ENCODE measurements at regions not wholly inside any gene's neighbourhood (a gene's known extent, or its start where the extent isn't known, plus 50 kb on each side); places are given as distances from the start of the nearest gene placed in this dataset.
"Not testable (repeated sequence)": the region's sequence is repeated elsewhere in the genome, so short reads cannot be mapped to it uniquely, and the experiment has no call there.

DNA sequence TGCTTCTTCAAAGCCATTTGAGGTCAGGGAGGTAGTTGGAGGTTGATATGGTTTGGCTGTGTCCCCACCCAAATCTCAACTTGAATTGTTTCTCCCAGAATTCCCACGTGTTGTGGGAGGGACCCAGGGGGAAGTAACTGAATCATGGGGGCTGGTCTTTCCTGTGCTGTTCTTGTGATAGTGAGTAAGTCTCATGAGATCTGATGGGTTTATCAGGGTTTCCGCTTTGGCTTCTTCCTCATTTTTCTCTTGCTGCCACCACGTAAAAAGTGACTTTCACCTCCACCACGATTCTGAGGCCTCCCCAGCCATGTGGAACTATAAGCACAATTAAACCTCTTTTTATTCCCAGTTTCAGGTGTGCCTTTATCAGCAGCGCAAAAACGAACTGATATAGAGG, 62.5 kb upstream of the NFE2L3 start:
- H3K9me3 ChIP-seq; H3K4me3 ChIP-seq; DNase-seq (ENCODE audit: low read depth in 1 of 2, low spot score in 1 of 2); H3K4me2 ChIP-seq; H3K27ac ChIP-seq; FAIRE-seq; ATAC-seq; H3K4me1 ChIP-seq: not testable (repeated sequence)
- ChIA-PET CTCF (interaction anchor here (0.7 to 7.1 kb wide), 16 partner anchors 9 to 580 kb away, joined by 3 to 94 read pairs (median 8); partner anchors contain the start of gene HNRNPA2B1), POLR2A (interaction anchor here (1.3 kb wide), 1 partner anchor 110 kb away, joined by 5 read pairs; no protein-coding TSS in a partner anchor)
- WGBS (ENCODE audit: missing lambda C conversion rate), result 56% methylated on average over 6 of the region's 6 CpGs

- CTCF ChIA-PET, result interaction anchor here (0.5 to 7.1 kb wide), 62 partner anchors 8 to 1903 kb away, joined by 3 to 94 read pairs (median 4); partner anchors contain the start of genes HNRNPA2B1 and NFE2L3
- peak; percentile 82 for FAIRE-seq
- no peaks in the 10 kb centered on the region for H3K9me3 ChIP-seq
- TF ChIP-seq RAD21 (conservative IDR thresholded peaks at IDR 0.05 in 1 of 2, IDR thresholded peaks at IDR 0.05 in 1 of 2), result peak; percentile 78 to 80
- TF ChIP-seq, protein P1, sequence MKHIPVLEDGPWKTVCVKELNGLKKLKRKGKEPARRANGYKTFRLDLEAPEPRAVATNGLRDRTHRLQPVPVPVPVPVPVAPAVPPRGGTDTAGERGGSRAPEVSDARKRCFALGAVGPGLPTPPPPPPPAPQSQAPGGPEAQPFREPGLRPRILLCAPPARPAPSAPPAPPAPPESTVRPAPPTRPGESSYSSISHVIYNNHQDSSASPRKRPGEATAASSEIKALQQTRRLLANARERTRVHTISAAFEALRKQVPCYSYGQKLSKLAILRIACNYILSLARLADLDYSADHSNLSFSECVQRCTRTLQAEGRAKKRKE (CRISPR knock-in tag; IDR thresholded peaks at IDR 0.05; ENCODE audit: low read depth), result no peak
- peak; percentile 87 for TF ChIP-seq CTCF (IDR thresholded peaks at IDR 0.05)
- TF ChIP-seq SMC3 (IDR thresholded peaks at IDR 0.05), result peak; percentile 85
- no peak for TF ChIP-seq NR3C1 (IDR thresholded peaks at IDR 0.05)
- 8% methylated on average over 6 of the region's 6 CpGs for WGBS (ENCODE audit: missing lambda C conversion rate)
- POLR2A ChIA-PET, result interaction anchor here (0.7 to 1.4 kb wide), 2 partner anchors 97 to 109 kb away, joined by 3 to 6 read pairs; partner anchors contain the start of gene HNRNPA2B1
- H3K4me2 ChIP-seq, result peak overlapping the region; percentile 46
- H3K27ac ChIP-seq, result no peak overlapping the region
- peak; percentile 45 to 64 for DNase-seq (ENCODE audit: low read depth in 1 of 2, low spot score in 1 of 2)
- H3K4me1 ChIP-seq, result no peaks in the 10 kb centered on the region
- peak; percentile 68 to 87; a peak in 5 of 6 replicates for ATAC-seq
- H3K4me3 ChIP-seq, result no peak overlapping the region
These were observed 61.0 kb upstream of the NFE2L3 start for GRCh38 chr7:26090927-26091519.

DNA sequence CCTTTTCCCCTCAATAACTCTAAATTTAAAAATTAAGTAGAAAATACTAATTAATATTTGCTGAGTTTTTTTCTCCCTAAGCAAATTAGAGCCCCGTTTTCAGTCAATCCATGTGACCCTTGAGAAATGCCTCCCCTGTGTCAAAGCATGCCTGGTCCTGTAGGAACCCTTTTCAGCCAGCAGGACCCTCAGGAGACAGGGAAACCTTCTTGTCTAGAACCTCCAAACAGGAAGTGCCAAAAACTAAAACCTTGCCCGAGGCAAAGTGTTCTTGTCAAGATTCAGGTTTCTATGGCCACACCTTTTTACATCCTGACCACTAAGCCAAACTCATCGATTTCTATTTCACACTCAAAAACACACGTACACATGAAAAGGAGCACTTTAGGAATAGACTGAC, 60.1 kb upstream of the NFE2L3 start:
- Histone ChIP-seq H3K4me3 (no peak overlapping the region), H3K27ac (no peak overlapping the region), H3K4me2 (no peak overlapping the region), H3K4me1 (no peaks in the 10 kb centered on the region), H3K9me3 (no peaks in the 10 kb centered on the region)
- POLR2A ChIA-PET, result interaction anchor here (1.2 kb wide), 1 partner anchor 96 kb away, joined by 6 read pairs; no protein-coding TSS in a partner anchor
- ATAC-seq (peak; percentile 79 to 81; a peak in 5 of 6 replicates), DNase-seq (ENCODE audit: low read depth in 1 of 2, low spot score in 1 of 2) (peak; percentile 39 to 40), FAIRE-seq (no peak)
- CTCF ChIA-PET, result interaction anchor here (0.8 to 7.1 kb wide), 17 partner anchors 9 to 278 kb away, joined by 3 to 94 read pairs (median 6); partner anchors contain the start of gene HNRNPA2B1
- TF ChIP-seq, protein P2, sequence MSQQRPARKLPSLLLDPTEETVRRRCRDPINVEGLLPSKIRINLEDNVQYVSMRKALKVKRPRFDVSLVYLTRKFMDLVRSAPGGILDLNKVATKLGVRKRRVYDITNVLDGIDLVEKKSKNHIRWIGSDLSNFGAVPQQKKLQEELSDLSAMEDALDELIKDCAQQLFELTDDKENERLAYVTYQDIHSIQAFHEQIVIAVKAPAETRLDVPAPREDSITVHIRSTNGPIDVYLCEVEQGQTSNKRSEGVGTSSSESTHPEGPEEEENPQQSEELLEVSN (IDR thresholded peaks at IDR 0.05; ENCODE audit: borderline replicate concordance, low read depth), result no peak
- no peak for TF ChIP-seq MYC (IDR thresholded peaks at IDR 0.05; ENCODE audit: borderline replicate concordance, low read length)
- no peak for TF ChIP-seq FOSB (CRISPR knock-in tag; IDR thresholded peaks at IDR 0.05)
- TF ChIP-seq NR3C1 (IDR thresholded peaks at IDR 0.05), result no peak
- no peak for TF ChIP-seq SMC3 (IDR thresholded peaks at IDR 0.05)
- no peak for TF ChIP-seq FOSL2 (IDR thresholded peaks at IDR 0.05)
- TF ChIP-seq FOSL2 (CRISPR knock-in tag; IDR thresholded peaks at IDR 0.05), result no peak
- no peak for TF ChIP-seq RNF2 (IDR thresholded peaks at IDR 0.05; ENCODE audit: borderline replicate concordance, low read depth)
- TF ChIP-seq MAX (IDR thresholded peaks at IDR 0.05), result no peak
- no peak for TF ChIP-seq KDM5A (IDR thresholded peaks at IDR 0.05)
- TF ChIP-seq NFE2L2 (conservative IDR thresholded peaks at IDR 0.05; ENCODE audit: low read length), result no peak
- TF ChIP-seq, protein P3, sequence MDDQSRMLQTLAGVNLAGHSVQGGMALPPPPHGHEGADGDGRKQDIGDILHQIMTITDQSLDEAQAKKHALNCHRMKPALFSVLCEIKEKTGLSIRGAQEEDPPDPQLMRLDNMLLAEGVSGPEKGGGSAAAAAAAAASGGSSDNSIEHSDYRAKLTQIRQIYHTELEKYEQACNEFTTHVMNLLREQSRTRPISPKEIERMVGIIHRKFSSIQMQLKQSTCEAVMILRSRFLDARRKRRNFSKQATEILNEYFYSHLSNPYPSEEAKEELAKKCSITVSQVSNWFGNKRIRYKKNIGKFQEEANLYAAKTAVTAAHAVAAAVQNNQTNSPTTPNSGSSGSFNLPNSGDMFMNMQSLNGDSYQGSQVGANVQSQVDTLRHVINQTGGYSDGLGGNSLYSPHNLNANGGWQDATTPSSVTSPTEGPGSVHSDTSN (IDR thresholded peaks at IDR 0.05), result no peak
- TF ChIP-seq RAD21 (conservative IDR thresholded peaks at IDR 0.05 in 1 of 2, IDR thresholded peaks at IDR 0.05 in 1 of 2), result no peak
- no peak for TF ChIP-seq BHLHE40 (IDR thresholded peaks at IDR 0.05; ENCODE audit: low read depth, low read length)
- TF ChIP-seq CEBPB (IDR thresholded peaks at IDR 0.05), result no peak
- no peak for TF ChIP-seq HOXA7 (CRISPR knock-in tag; IDR thresholded peaks at IDR 0.05)
- no peak for TF ChIP-seq REST (IDR thresholded peaks at IDR 0.05)
- no peak for TF ChIP-seq TP53 (CRISPR knock-in tag; IDR thresholded peaks at IDR 0.05)
- no peak for TF ChIP-seq HDAC2 (IDR thresholded peaks at IDR 0.05)
- TF ChIP-seq HOXB5 (CRISPR knock-in tag; IDR thresholded peaks at IDR 0.05), result no peak
- TF ChIP-seq CBX8 (IDR thresholded peaks at IDR 0.05), result no peak
- 69% methylated on average over 4 of the region's 4 CpGs for whole genome bisulfite sequencing (ENCODE audit: missing lambda C conversion rate)

All from A549 (cell line).